HL-60 (cell line): ENCODE measurements at regions not wholly inside any gene's neighbourhood (a gene's known extent, or its start where the extent isn't known, plus 50 kb on each side); places are given as distances from the start of the nearest gene placed in this dataset.

Source experiments
- GABPA ChIP-seq: IDR thresholded peaks from 2 replicates; pipeline ENCODE4 v1.6.1; 2012; ENCODE audit warnings: low read depth
- POLR2AphosphoS5 ChIP-seq: IDR thresholded peaks from 2 replicates; pipeline ENCODE4 v1.6.1; 2012; ENCODE audit warnings: low read depth
- REST ChIP-seq: IDR thresholded peaks from 2 replicates; pipeline ENCODE4 v1.6.1; 2012; ENCODE audit warnings: low read depth; ENCODE audit not compliant: insufficient replicate concordance
- SPI1 ChIP-seq: IDR thresholded peaks from 2 replicates; pipeline ENCODE4 v1.6.1; 2012; ENCODE audit warnings: low read depth, mild to moderate bottlenecking, borderline replicate concordance
- TF ChIP-seq, protein P1 (sequence below): IDR thresholded peaks from one replicate; pipeline ENCODE4 v1.5.1; 2011; ENCODE audit warnings: low read length, control low read depth, inconsistent platforms; ENCODE audit not compliant: insufficient read depth

- TF ChIP-seq, protein P1, sequence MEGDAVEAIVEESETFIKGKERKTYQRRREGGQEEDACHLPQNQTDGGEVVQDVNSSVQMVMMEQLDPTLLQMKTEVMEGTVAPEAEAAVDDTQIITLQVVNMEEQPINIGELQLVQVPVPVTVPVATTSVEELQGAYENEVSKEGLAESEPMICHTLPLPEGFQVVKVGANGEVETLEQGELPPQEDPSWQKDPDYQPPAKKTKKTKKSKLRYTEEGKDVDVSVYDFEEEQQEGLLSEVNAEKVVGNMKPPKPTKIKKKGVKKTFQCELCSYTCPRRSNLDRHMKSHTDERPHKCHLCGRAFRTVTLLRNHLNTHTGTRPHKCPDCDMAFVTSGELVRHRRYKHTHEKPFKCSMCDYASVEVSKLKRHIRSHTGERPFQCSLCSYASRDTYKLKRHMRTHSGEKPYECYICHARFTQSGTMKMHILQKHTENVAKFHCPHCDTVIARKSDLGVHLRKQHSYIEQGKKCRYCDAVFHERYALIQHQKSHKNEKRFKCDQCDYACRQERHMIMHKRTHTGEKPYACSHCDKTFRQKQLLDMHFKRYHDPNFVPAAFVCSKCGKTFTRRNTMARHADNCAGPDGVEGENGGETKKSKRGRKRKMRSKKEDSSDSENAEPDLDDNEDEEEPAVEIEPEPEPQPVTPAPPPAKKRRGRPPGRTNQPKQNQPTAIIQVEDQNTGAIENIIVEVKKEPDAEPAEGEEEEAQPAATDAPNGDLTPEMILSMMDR, result no peak
- TF ChIP-seq POLR2AphosphoS5 (no peak), REST (no peak), SPI1 (no peak), GABPA (no peak)
Observed at GRCh38 chr9:30507166-30507565, 1877.3 kb upstream of the ACO1 start.
